OCI-LY7 (cell line): ENCODE measurements at regions not wholly inside any gene's neighbourhood (a gene's known extent, or its start where the extent isn't known, plus 50 kb on each side); places are given as distances from the start of the nearest gene placed in this dataset.

Experiments used
- BruUV-seq: library from RNA; stranded (reverse); fragments of 400-500 nt; replicated peaks from 2 replicates; lab custom pipeline; 2021; lab: Mats Ljungman, UMichigan
- CTCF ChIA-PET: fragments of 300-600 bp; sonication (Branson Sonifier 250); formaldehyde crosslinking; loops from one replicate; lab custom pipeline; 2022; ENCODE audit warnings: antibody characterized with exemption; ENCODE audit not compliant: unreplicated experiment; lab: Charles Lee
- POLR2A ChIA-PET: fragments of 300-600 bp; sonication (Branson Sonifier 250); formaldehyde crosslinking; loops from one replicate; lab custom pipeline; 2022; ENCODE audit warnings: antibody characterized with exemption; lab: Charles Lee
- DNase-seq: peaks from one replicate; pipeline ENCODE4 v3.0.0-alpha.2; 2015; ENCODE audit warnings: low spot score
- H2AFZ ChIP-seq: fragments of 200-600 bp; sonication (generic), shearing (Covaris generic); 2 replicates; pipeline ENCODE4 v1.6.1; 2014; ENCODE audit warnings: mild to moderate bottlenecking, antibody characterized with exemption, low read length, moderate library complexity
- H3K27ac ChIP-seq: fragments of 200-600 bp; sonication (generic); 2 replicates; pipeline ENCODE4 v1.5.1; 2014; ENCODE audit warnings: mixed run types, low read depth, mild to moderate bottlenecking, moderate library complexity, low read length, inconsistent platforms; ENCODE audit not compliant: poor library complexity, severe bottlenecking
- H3K36me3 ChIP-seq: fragments of 200-600 bp; sonication (generic); 2 replicates; pipeline ENCODE4 v1.6.1; 2014; ENCODE audit warnings: mild to moderate bottlenecking, antibody characterized with exemption, low read length, moderate library complexity, mixed read lengths; ENCODE audit not compliant: insufficient read depth
- H3K4me1 ChIP-seq: fragments of 200-600 bp; sonication (generic); 2 replicates; pipeline ENCODE4 v1.5.1; 2014; ENCODE audit warnings: mild to moderate bottlenecking, low read length; ENCODE audit not compliant: insufficient read depth, poor library complexity, severe bottlenecking
- H3K4me2 ChIP-seq: fragments of 200-600 bp; sonication (generic); 2 replicates; pipeline ENCODE4 v1.6.1; 2014; ENCODE audit warnings: mild to moderate bottlenecking, low read length
- H3K4me3 ChIP-seq: fragments of 200-600 bp; sonication (generic); 2 replicates; pipeline ENCODE4 v1.5.1; 2014; ENCODE audit warnings: mild to moderate bottlenecking, low read depth, low read length; ENCODE audit not compliant: poor library complexity, severe bottlenecking
- H3K79me2 ChIP-seq: fragments of 200-600 bp; sonication (generic); 2 replicates; pipeline ENCODE4 v1.6.1; 2016; ENCODE audit warnings: low read depth, mild to moderate bottlenecking, low read length, moderate library complexity, mixed read lengths; ENCODE audit not compliant: insufficient read depth
- H3K9me2 ChIP-seq: fragments of 200-600 bp; sonication (generic); 2 replicates; pipeline ENCODE4 v1.6.1; 2016; ENCODE audit warnings: mild to moderate bottlenecking, low read length, mixed read lengths; ENCODE audit not compliant: insufficient read depth
- H3K9me3 ChIP-seq: fragments of 200-600 bp; sonication (generic); 2 replicates; pipeline ENCODE4 v1.6.1; 2014; ENCODE audit warnings: mild to moderate bottlenecking, mixed run types, low read length, mixed read lengths
- H4K20me1 ChIP-seq: fragments of 200-600 bp; sonication (generic); 2 replicates; pipeline ENCODE4 v1.6.1; 2014; ENCODE audit warnings: mild to moderate bottlenecking, antibody characterized with exemption, low read length, moderate library complexity, mixed read lengths; ENCODE audit not compliant: insufficient read depth
- EZH2phosphoT487 ChIP-seq: fragments of 200-600 bp; sonication (generic); IDR thresholded peaks from 2 replicates; pipeline ENCODE4 v1.6.1; 2018; ENCODE audit warnings: low read depth, borderline replicate concordance, mild to moderate bottlenecking, mixed run types, antibody characterized with exemption, low read length, moderate library complexity, mixed read lengths
- intact Hi-C: fragments of 100-400 bp; cut with micrococcal nuclease; formaldehyde crosslinking; loops from one replicate; pipeline ENCODE4 v1.10.0; 2022; ENCODE audit not compliant: unreplicated experiment
- TF ChIP-seq, protein P1 (sequence below): fragments of 200-600 bp; sonication (generic); conservative IDR thresholded peaks from 2 replicates; pipeline ENCODE4 v1.5.1; 2014; ENCODE audit warnings: mild to moderate bottlenecking, antibody characterized with exemption, low read length, moderate library complexity, mixed read lengths

- H3K9me2 ChIP-seq, result no peaks in the 10 kb centered on the region
- ChIA-PET POLR2A (no interaction called here), CTCF (no interaction called here)
- H3K4me1 ChIP-seq, result no peaks in the 10 kb centered on the region
- no peaks in the 10 kb centered on the region for H3K36me3 ChIP-seq
- no peaks in the 10 kb centered on the region for H3K9me3 ChIP-seq
- intact Hi-C loops, result no loop called here
- no peaks in the 10 kb centered on the region for H3K79me2 ChIP-seq
- no peak overlapping the region for H3K4me2 ChIP-seq
- no peak overlapping the region for H3K4me3 ChIP-seq
- no peaks in the 10 kb centered on the region for H4K20me1 ChIP-seq
- no peak overlapping the region for H2AFZ ChIP-seq
- no peak for TF ChIP-seq EZH2phosphoT487
- TF ChIP-seq, protein P1, sequence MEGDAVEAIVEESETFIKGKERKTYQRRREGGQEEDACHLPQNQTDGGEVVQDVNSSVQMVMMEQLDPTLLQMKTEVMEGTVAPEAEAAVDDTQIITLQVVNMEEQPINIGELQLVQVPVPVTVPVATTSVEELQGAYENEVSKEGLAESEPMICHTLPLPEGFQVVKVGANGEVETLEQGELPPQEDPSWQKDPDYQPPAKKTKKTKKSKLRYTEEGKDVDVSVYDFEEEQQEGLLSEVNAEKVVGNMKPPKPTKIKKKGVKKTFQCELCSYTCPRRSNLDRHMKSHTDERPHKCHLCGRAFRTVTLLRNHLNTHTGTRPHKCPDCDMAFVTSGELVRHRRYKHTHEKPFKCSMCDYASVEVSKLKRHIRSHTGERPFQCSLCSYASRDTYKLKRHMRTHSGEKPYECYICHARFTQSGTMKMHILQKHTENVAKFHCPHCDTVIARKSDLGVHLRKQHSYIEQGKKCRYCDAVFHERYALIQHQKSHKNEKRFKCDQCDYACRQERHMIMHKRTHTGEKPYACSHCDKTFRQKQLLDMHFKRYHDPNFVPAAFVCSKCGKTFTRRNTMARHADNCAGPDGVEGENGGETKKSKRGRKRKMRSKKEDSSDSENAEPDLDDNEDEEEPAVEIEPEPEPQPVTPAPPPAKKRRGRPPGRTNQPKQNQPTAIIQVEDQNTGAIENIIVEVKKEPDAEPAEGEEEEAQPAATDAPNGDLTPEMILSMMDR, result no peak
- DNase-seq, result no peak
- no TSS peak for BruUV-seq
- no peak overlapping the region for H3K27ac ChIP-seq
Observed at GRCh38 chr14:42947991-42948390, 1341.3 kb downstream of the LRFN5 start.

GRCh38 chr14:42944284-42944683, 1337.6 kb downstream of the LRFN5 start:
- TF ChIP-seq, protein P1, result no peak
- TF ChIP-seq EZH2phosphoT487, result no peak
- no peak overlapping the region for H2AFZ ChIP-seq
- POLR2A ChIA-PET, result no interaction called here

GRCh38 chr14:42931308-42931707, 1324.6 kb downstream of the LRFN5 start:
- Histone ChIP-seq H3K9me2 (no peaks in the 10 kb centered on the region), H3K4me2 (no peak overlapping the region), H3K27ac (no peak overlapping the region), H3K36me3 (no peaks in the 10 kb centered on the region), H3K9me3 (no peaks in the 10 kb centered on the region), H4K20me1 (no peaks in the 10 kb centered on the region), H3K4me1 (no peaks in the 10 kb centered on the region), H3K4me3 (no peak overlapping the region), H3K79me2 (no peaks in the 10 kb centered on the region), H2AFZ (no peak overlapping the region)
- DNase-seq, result no peak
- CTCF ChIA-PET, result no interaction called here
- no peak for TF ChIP-seq EZH2phosphoT487
- TF ChIP-seq, protein P1, result no peak
- POLR2A ChIA-PET, result interaction anchor here (0.5 kb wide), 1 partner anchor 981 kb away, joined by 3 read pairs; no protein-coding TSS in a partner anchor
- no TSS peak for BruUV-seq
- intact Hi-C loops, result no loop called here

More at GRCh38 chr14:42944284-42944683, 1337.6 kb downstream of the LRFN5 start:
- H3K36me3 ChIP-seq, result no peaks in the 10 kb centered on the region
- intact Hi-C loops, result no loop called here
- no peak overlapping the region for H3K4me3 ChIP-seq
- no peak for DNase-seq
- no TSS peak for BruUV-seq
- no peaks in the 10 kb centered on the region for H4K20me1 ChIP-seq
- no peaks in the 10 kb centered on the region for H3K79me2 ChIP-seq
- no peaks in the 10 kb centered on the region for H3K9me3 ChIP-seq
- no peaks in the 10 kb centered on the region for H3K4me1 ChIP-seq
- CTCF ChIA-PET, result no interaction called here
- H3K9me2 ChIP-seq, result no peaks in the 10 kb centered on the region
- H3K27ac ChIP-seq, result no peak overlapping the region
- H3K4me2 ChIP-seq, result no peak overlapping the region
